Thymus (tissue), 11 donors: ENCODE measurements at regions not wholly inside any gene's neighbourhood (a gene's known extent, or its start where the extent isn't known, plus 50 kb on each side); places are given as distances from the start of the nearest gene placed in this dataset.
"Not testable (repeated sequence)": the region's sequence is repeated elsewhere in the genome, so short reads cannot be mapped to it uniquely, and the experiment has no call there.

ENCODE experiments used
- DNase-seq, 9 donors: peaks; one replicate each; pipeline ENCODE4 v3.0.0-alpha.2; 2013; ENCODE audit warnings: low spot score in 9 of 9, low read depth in 6 of 9, missing footprints in 1 of 9
- H3K27ac ChIP-seq, 2 donors: one replicate each; pipeline ENCODE4 v1.5.1; 2013; ENCODE audit warnings: control low read depth in 1 of 2, low read depth in 1 of 2, low read length in 1 of 2, mild to moderate bottlenecking in 1 of 2, moderate library complexity in 1 of 2
- H3K27me3 ChIP-seq, 2 donors: one replicate each; pipeline ENCODE4 v1.5.1; 2013; ENCODE audit warnings: low read length in 1 of 2; ENCODE audit not compliant: control insufficient read depth in 2 of 2, insufficient read depth in 1 of 2
- H3K36me3 ChIP-seq, 2 donors: one replicate each; pipeline ENCODE4 v1.5.1; 2013; ENCODE audit warnings: low read length in 1 of 2, mild to moderate bottlenecking in 1 of 2, moderate library complexity in 1 of 2; ENCODE audit not compliant: control insufficient read depth in 2 of 2, insufficient read depth in 2 of 2
- H3K4me1 ChIP-seq, 2 donors: one replicate each; pipeline ENCODE4 v1.5.1; 2013; ENCODE audit warnings: low read length in 2 of 2; ENCODE audit not compliant: control insufficient read depth in 2 of 2, insufficient read depth in 2 of 2
- H3K4me3 ChIP-seq, 2 donors: one replicate each; pipeline ENCODE4 v1.5.1; 2013; ENCODE audit warnings: low read length in 2 of 2, control low read depth in 1 of 2, mild to moderate bottlenecking in 1 of 2
- H3K9me3 ChIP-seq, 2 donors: one replicate each; pipeline ENCODE4 v1.5.1; 2013; ENCODE audit warnings: low read length in 1 of 2, mild to moderate bottlenecking in 1 of 2; ENCODE audit not compliant: control insufficient read depth in 2 of 2, insufficient read depth in 1 of 2
- WGBS: extraction: QIAGEN DNeasy Blood & Tissue Kit; methylation state at CpG from one replicate; pipeline ENCODE4 v1.1.7; 2013; 5-methylcytosine and 5-hydroxymethylcytosine counted together
- donor health status: healthy.

- H3K4me3 ChIP-seq, H3K27ac ChIP-seq, H3K9me3 ChIP-seq, H3K27me3 ChIP-seq, DNase-seq, H3K36me3 ChIP-seq, H3K4me1 ChIP-seq: not testable (repeated sequence)
- WGBS, result 96% methylated on average over 19 of the region's 19 CpGs
Observed at GRCh38 chr20:55074266-55074840, 599.0 kb downstream of the DOK5 start.

- WGBS, result 61% methylated on average over 1 of the region's 1 CpG
- Histone ChIP-seq H3K36me3 (no peaks in the 10 kb centered on the region), H3K9me3 (peaks cover 0 to 2% of the 10 kb centered on the region in 2 donors), H3K27me3 (no peaks in the 10 kb centered on the region), H3K4me3 (no peak overlapping the region), H3K4me1 (no peaks in the 10 kb centered on the region), H3K27ac (no peak overlapping the region)
- DNase-seq, result no peak
Observed at GRCh38 chr20:55070001-55070400, 594.6 kb downstream of the DOK5 start.

- Histone ChIP-seq H3K36me3 (no peaks in the 10 kb centered on the region), H3K9me3 (peaks cover 0 to 2% of the 10 kb centered on the region in 2 donors), H3K27ac (no peak overlapping the region), H3K4me1 (no peaks in the 10 kb centered on the region), H3K4me3 (no peak overlapping the region), H3K27me3 (no peaks in the 10 kb centered on the region)
- no peak for DNase-seq
- WGBS, result 95% methylated on average over 7 of the region's 7 CpGs
Observed at GRCh38 chr20:55067158-55067825, 591.9 kb downstream of the DOK5 start.

GRCh38 chr20:55058938-55059337 lies 583.5 kb downstream of the DOK5 start:
- H3K36me3 ChIP-seq, result no peaks in the 10 kb centered on the region
- H3K4me1 ChIP-seq, result no peaks in the 10 kb centered on the region
- WGBS, result 95% methylated on average over 1 of the region's 1 CpG
- DNase-seq, result no peak
- H3K27me3 ChIP-seq, result no peaks in the 10 kb centered on the region
- H3K4me3 ChIP-seq, result no peak overlapping the region
- no peak overlapping the region for H3K27ac ChIP-seq
- H3K9me3 ChIP-seq, result no peaks in the 10 kb centered on the region

- 45% methylated on average over 2 of the region's 2 CpGs for WGBS
- Histone ChIP-seq H3K27me3 (no peaks in the 10 kb centered on the region), H3K27ac (no peak overlapping the region), H3K4me1 (no peaks in the 10 kb centered on the region), H3K36me3 (no peaks in the 10 kb centered on the region), H3K9me3 (no peaks in the 10 kb centered on the region), H3K4me3 (no peak overlapping the region)
- DNase-seq, result no peak
Observed at GRCh38 chr20:55057779-55058415, 582.5 kb downstream of the DOK5 start.

- Histone ChIP-seq H3K36me3 (no peaks in the 10 kb centered on the region), H3K9me3 (no peaks in the 10 kb centered on the region), H3K4me1 (no peaks in the 10 kb centered on the region), H3K27ac (no peak overlapping the region), H3K4me3 (no peak overlapping the region), H3K27me3 (no peaks in the 10 kb centered on the region)
- no peak for DNase-seq
- WGBS, result 91% methylated on average over 3 of the region's 3 CpGs
Observed at GRCh38 chr20:55054453-55054852, 579.1 kb downstream of the DOK5 start.

GRCh38 chr20:55053389-55053788 lies 578.0 kb downstream of the DOK5 start:
- H3K9me3 ChIP-seq, result no peaks in the 10 kb centered on the region
- no peak for DNase-seq
- H3K27me3 ChIP-seq, result no peaks in the 10 kb centered on the region
- no peaks in the 10 kb centered on the region for H3K36me3 ChIP-seq
- H3K4me3 ChIP-seq, result no peak overlapping the region
- no peak overlapping the region for H3K27ac ChIP-seq
- WGBS, result 88% methylated on average over 1 of the region's 1 CpG
- H3K4me1 ChIP-seq, result no peaks in the 10 kb centered on the region

GRCh38 chr20:55052459-55052858 lies 577.1 kb downstream of the DOK5 start:
- H3K36me3 ChIP-seq, result no peaks in the 10 kb centered on the region
- H3K27me3 ChIP-seq, result no peaks in the 10 kb centered on the region
- no peak for DNase-seq
- H3K4me1 ChIP-seq, result no peaks in the 10 kb centered on the region
- no peak overlapping the region for H3K27ac ChIP-seq
- 87% methylated on average over 2 of the region's 2 CpGs for WGBS
- H3K4me3 ChIP-seq, result no peak overlapping the region
- no peaks in the 10 kb centered on the region for H3K9me3 ChIP-seq

- DNase-seq, result no peak
- Histone ChIP-seq H3K4me1 (no peaks in the 10 kb centered on the region), H3K27ac (no peak overlapping the region), H3K36me3 (no peaks in the 10 kb centered on the region), H3K27me3 (no peaks in the 10 kb centered on the region), H3K9me3 (no peaks in the 10 kb centered on the region), H3K4me3 (no peak overlapping the region)
Observed at GRCh38 chr20:55038684-55039083, 563.3 kb downstream of the DOK5 start.
